Activated CD8-positive, alpha-beta memory T cell treated with anti-CD3 and anti-CD28 coated beads, Interleukin-2, amount 10 ng/mL, durations not matched to agents 7 days and 5 days (primary cell): ENCODE measurements at regions not wholly inside any gene's neighbourhood (a gene's known extent, or its start where the extent isn't known, plus 50 kb on each side); places are given as distances from the start of the nearest gene placed in this dataset.

Source experiments
- ATAC-seq: fragments of 150-1000 bp; cut with Tn5 transposase; one replicate; pipeline ENCODE4 v1.10.0; 2021; ENCODE audit warnings: moderate library complexity
- CTCF ChIA-PET: fragments of 350-600 bp; sonication (Branson Sonifier 250); formaldehyde crosslinking; loops from one replicate; lab custom pipeline; 2021; ENCODE audit warnings: antibody characterized with exemption; lab: Charles Lee
- DNase-seq: peaks from one replicate; pipeline ENCODE4 v3.0.0-alpha.2; 2020
- H3K27ac Mint-ChIP-seq: one replicate; pipeline ENCODE4 v1.8.0; 2021; ENCODE audit warnings: mild to moderate bottlenecking, mixed read lengths
- H3K27me3 Mint-ChIP-seq: one replicate; pipeline ENCODE4 v1.8.0; 2021; ENCODE audit warnings: mixed read lengths
- H3K36me3 Mint-ChIP-seq: one replicate; pipeline ENCODE4 v1.8.0; 2021; ENCODE audit warnings: mild to moderate bottlenecking, mixed read lengths
- H3K4me1 Mint-ChIP-seq: one replicate; pipeline ENCODE4 v1.8.0; 2021; ENCODE audit warnings: mixed read lengths
- H3K4me3 Mint-ChIP-seq: one replicate; pipeline ENCODE4 v1.8.0; 2021; ENCODE audit warnings: mild to moderate bottlenecking, moderate library complexity, mixed read lengths
- H3K9me3 Mint-ChIP-seq: one replicate; pipeline ENCODE4 v1.8.0; 2022; ENCODE audit warnings: low read depth, mixed read lengths

- H3K4me1 Mint-ChIP-seq = peaks cover 18% of the 10 kb centered on the region
- ATAC-seq (peak; percentile 67), DNase-seq (peak; percentile 42)
- H3K4me3 Mint-ChIP-seq = peak overlapping the region; percentile 80
- H3K27me3 Mint-ChIP-seq = peaks cover 56% of the 10 kb centered on the region
- H3K9me3 Mint-ChIP-seq = no peaks in the 10 kb centered on the region
- H3K27ac Mint-ChIP-seq = no peak overlapping the region
- peaks cover 2% of the 10 kb centered on the region for H3K36me3 Mint-ChIP-seq
- CTCF ChIA-PET = no interaction called here
Measured at GRCh38 chr9:84140535-84141101, 160.0 kb downstream of the RMI1 start.

GRCh38 chr9:84141741-84142370, 161.3 kb downstream of the RMI1 start:
- Mint-ChIP-seq H3K9me3 (no peaks in the 10 kb centered on the region), H3K27me3 (peaks cover 47% of the 10 kb centered on the region), H3K36me3 (peaks cover 2% of the 10 kb centered on the region), H3K4me3 (no peak overlapping the region), H3K4me1 (peaks cover 18% of the 10 kb centered on the region), H3K27ac (no peak overlapping the region)
- DNase-seq (no peak), ATAC-seq (no peak)
- CTCF ChIA-PET = no interaction called here

GRCh38 chr9:84145031-84145430, 164.4 kb downstream of the RMI1 start:
- H3K4me3 Mint-ChIP-seq = no peak overlapping the region
- H3K27ac Mint-ChIP-seq = no peak overlapping the region
- ATAC-seq = no peak
- peaks cover under 1% of the 10 kb centered on the region for H3K36me3 Mint-ChIP-seq
- CTCF ChIA-PET = interaction anchor here (1.8 kb wide), 1 partner anchor 28 kb away, joined by 4 read pairs; no protein-coding TSS in a partner anchor
- H3K4me1 Mint-ChIP-seq = peaks cover 8% of the 10 kb centered on the region
- no peaks in the 10 kb centered on the region for H3K9me3 Mint-ChIP-seq
- peaks cover 33% of the 10 kb centered on the region for H3K27me3 Mint-ChIP-seq
- no peak for DNase-seq

- DNase-seq (no peak), ATAC-seq (no peak)
- H3K4me1 Mint-ChIP-seq = peaks cover 2% of the 10 kb centered on the region
- no peaks in the 10 kb centered on the region for H3K9me3 Mint-ChIP-seq
- H3K4me3 Mint-ChIP-seq = no peak overlapping the region
- H3K36me3 Mint-ChIP-seq = no peaks in the 10 kb centered on the region
- peaks cover 25% of the 10 kb centered on the region for H3K27me3 Mint-ChIP-seq
- CTCF ChIA-PET = interaction anchor here (1.0 to 1.8 kb wide), 2 partner anchors 9 to 28 kb away, joined by 3 to 4 read pairs; no protein-coding TSS in a partner anchor
- H3K27ac Mint-ChIP-seq = no peak overlapping the region
Measured at GRCh38 chr9:84145780-84146179, 165.2 kb downstream of the RMI1 start.

GRCh38 chr9:84146893-84147710, 166.5 kb downstream of the RMI1 start:
- CTCF ChIA-PET = interaction anchor here (1.8 kb wide), 1 partner anchor 26 kb away, joined by 4 read pairs; no protein-coding TSS in a partner anchor
- Mint-ChIP-seq H3K36me3 (no peaks in the 10 kb centered on the region), H3K9me3 (no peaks in the 10 kb centered on the region), H3K4me3 (no peak overlapping the region), H3K4me1 (no peaks in the 10 kb centered on the region), H3K27ac (no peak overlapping the region), H3K27me3 (peaks cover 14% of the 10 kb centered on the region)
- DNase-seq (no peak), ATAC-seq (no peak)

GRCh38 chr9:84151236-84151635, 170.6 kb downstream of the RMI1 start:
- Mint-ChIP-seq H3K4me3 (no peak overlapping the region), H3K27me3 (peaks cover 15% of the 10 kb centered on the region), H3K27ac (no peak overlapping the region), H3K9me3 (no peaks in the 10 kb centered on the region), H3K4me1 (no peaks in the 10 kb centered on the region), H3K36me3 (no peaks in the 10 kb centered on the region)
- ATAC-seq (no peak), DNase-seq (no peak)
- CTCF ChIA-PET = no interaction called here

- Mint-ChIP-seq H3K4me3 (no peak overlapping the region), H3K27me3 (peaks cover 15% of the 10 kb centered on the region), H3K9me3 (no peaks in the 10 kb centered on the region), H3K4me1 (no peaks in the 10 kb centered on the region), H3K36me3 (no peaks in the 10 kb centered on the region), H3K27ac (no peak overlapping the region)
- CTCF ChIA-PET = no interaction called here
- ATAC-seq (no peak), DNase-seq (no peak)
Measured at GRCh38 chr9:84151640-84152039, 171.0 kb downstream of the RMI1 start.

- ATAC-seq (no peak), DNase-seq (no peak)
- Mint-ChIP-seq H3K4me3 (no peak overlapping the region), H3K27ac (no peak overlapping the region), H3K4me1 (no peaks in the 10 kb centered on the region), H3K36me3 (no peaks in the 10 kb centered on the region), H3K9me3 (no peaks in the 10 kb centered on the region), H3K27me3 (peaks cover 15% of the 10 kb centered on the region)
- CTCF ChIA-PET = no interaction called here
Measured at GRCh38 chr9:84152204-84152603, 171.6 kb downstream of the RMI1 start.

- H3K27me3 Mint-ChIP-seq = peaks cover 27% of the 10 kb centered on the region
- ATAC-seq (no peak), DNase-seq (no peak)
- no peak overlapping the region for H3K4me3 Mint-ChIP-seq
- no peak overlapping the region for H3K27ac Mint-ChIP-seq
- H3K9me3 Mint-ChIP-seq = no peaks in the 10 kb centered on the region
- no peaks in the 10 kb centered on the region for H3K4me1 Mint-ChIP-seq
- CTCF ChIA-PET = no interaction called here
- no peaks in the 10 kb centered on the region for H3K36me3 Mint-ChIP-seq
Measured at GRCh38 chr9:84153885-84154284, 173.3 kb downstream of the RMI1 start.

GRCh38 chr9:84154320-84154719, 173.7 kb downstream of the RMI1 start:
- CTCF ChIA-PET = no interaction called here
- ATAC-seq = no peak
- H3K36me3 Mint-ChIP-seq = no peaks in the 10 kb centered on the region

GRCh38 chr9:84163052-84163650, 177.4 kb downstream of the SLC28A3 start:
- Mint-ChIP-seq H3K4me3 (no peak overlapping the region), H3K4me1 (no peaks in the 10 kb centered on the region), H3K9me3 (no peaks in the 10 kb centered on the region), H3K36me3 (no peaks in the 10 kb centered on the region), H3K27me3 (peaks cover 38% of the 10 kb centered on the region), H3K27ac (no peak overlapping the region)
- CTCF ChIA-PET = interaction anchor here (2.2 kb wide), 1 partner anchor 9 kb away, joined by 8 read pairs; no protein-coding TSS in a partner anchor
- DNase-seq = no peak
- no peak for ATAC-seq

More at GRCh38 chr9:84154320-84154719, 173.7 kb downstream of the RMI1 start:
- Mint-ChIP-seq H3K27ac (no peak overlapping the region), H3K4me1 (no peaks in the 10 kb centered on the region), H3K4me3 (no peak overlapping the region), H3K27me3 (peaks cover 32% of the 10 kb centered on the region), H3K9me3 (no peaks in the 10 kb centered on the region)
- DNase-seq = no peak

GRCh38 chr9:84166891-84167290, 173.7 kb downstream of the SLC28A3 start:
- Mint-ChIP-seq H3K4me3 (no peak overlapping the region), H3K36me3 (no peaks in the 10 kb centered on the region), H3K9me3 (no peaks in the 10 kb centered on the region), H3K4me1 (no peaks in the 10 kb centered on the region), H3K27me3 (peaks cover 9% of the 10 kb centered on the region), H3K27ac (no peak overlapping the region)
- DNase-seq = no peak
- ATAC-seq = no peak
- CTCF ChIA-PET = interaction anchor here (1.3 kb wide), 1 partner anchor 130 kb away, joined by 3 read pairs; no protein-coding TSS in a partner anchor

- Mint-ChIP-seq H3K27ac (no peak overlapping the region), H3K4me3 (no peak overlapping the region), H3K27me3 (peaks cover 8% of the 10 kb centered on the region), H3K4me1 (no peaks in the 10 kb centered on the region), H3K36me3 (no peaks in the 10 kb centered on the region), H3K9me3 (no peaks in the 10 kb centered on the region)
- no peak for ATAC-seq
- no peak for DNase-seq
- CTCF ChIA-PET = interaction anchor here (1.0 kb wide), 1 partner anchor 232 kb away, joined by 3 read pairs; no protein-coding TSS in a partner anchor
Measured at GRCh38 chr9:84169240-84169639, 171.3 kb downstream of the SLC28A3 start.
